Liver (tissue), 3 donors: ENCODE measurements at regions not wholly inside any gene's neighbourhood (a gene's known extent, or its start where the extent isn't known, plus 50 kb on each side); places are given as distances from the start of the nearest gene placed in this dataset.

Source experiments
- FOXA2 ChIP-seq: IDR thresholded peaks from 2 replicates; pipeline ENCODE4 v1.6.1; 2016; ENCODE audit warnings: antibody characterized with exemption
- GABPA ChIP-seq, 2 donors: IDR thresholded peaks in 1 of 2; conservative IDR thresholded peaks in 1 of 2; 2 replicates each; pipeline ENCODE4 v1.6.1; 2016; ENCODE audit warnings: antibody characterized with exemption in 2 of 2, mild to moderate bottlenecking in 1 of 2, moderate library complexity in 1 of 2
- JUND ChIP-seq, 2 donors: IDR thresholded peaks; 2 replicates each; pipeline ENCODE4 v1.6.1; 2016; ENCODE audit warnings: antibody characterized with exemption in 2 of 2
- RAD21 ChIP-seq, 2 donors: IDR thresholded peaks; 2 replicates each; pipeline ENCODE4 v1.6.1; 2016; ENCODE audit warnings: antibody characterized with exemption in 2 of 2, mild to moderate bottlenecking in 2 of 2
- SP1 ChIP-seq: IDR thresholded peaks from 2 replicates; pipeline ENCODE4 v1.6.1; 2018; ENCODE audit warnings: antibody characterized with exemption, mild to moderate bottlenecking
- TAF1 ChIP-seq: conservative IDR thresholded peaks from 2 replicates; pipeline ENCODE4 v1.6.1; 2016; ENCODE audit warnings: antibody characterized with exemption, mild to moderate bottlenecking
- YY1 ChIP-seq: IDR thresholded peaks from 2 replicates; pipeline ENCODE4 v1.6.1; 2016; ENCODE audit warnings: antibody characterized with exemption, mild to moderate bottlenecking
- TF ChIP-seq, protein P1 (sequence below): fragments of 150-350 bp; IDR thresholded peaks from 2 replicates; pipeline ENCODE4 v1.5.1; 2017; ENCODE audit warnings: improper control_type of control experiment, low read depth, low read length; ENCODE audit not compliant: missing input control
- TF ChIP-seq, protein P2 (sequence below): IDR thresholded peaks from 2 replicates; pipeline ENCODE4 v1.6.1; 2016; ENCODE audit warnings: antibody characterized with exemption
- TF ChIP-seq, protein P3 (sequence below): IDR thresholded peaks from 2 replicates; pipeline ENCODE4 v1.6.1; 2016; ENCODE audit warnings: antibody characterized with exemption
- TF ChIP-seq, protein P4 (sequence below): IDR thresholded peaks from 2 replicates; pipeline ENCODE4 v1.6.1; 2016; ENCODE audit warnings: antibody characterized with exemption, mild to moderate bottlenecking
- donor health status: healthy.
- donor health status: healthy.

DNA sequence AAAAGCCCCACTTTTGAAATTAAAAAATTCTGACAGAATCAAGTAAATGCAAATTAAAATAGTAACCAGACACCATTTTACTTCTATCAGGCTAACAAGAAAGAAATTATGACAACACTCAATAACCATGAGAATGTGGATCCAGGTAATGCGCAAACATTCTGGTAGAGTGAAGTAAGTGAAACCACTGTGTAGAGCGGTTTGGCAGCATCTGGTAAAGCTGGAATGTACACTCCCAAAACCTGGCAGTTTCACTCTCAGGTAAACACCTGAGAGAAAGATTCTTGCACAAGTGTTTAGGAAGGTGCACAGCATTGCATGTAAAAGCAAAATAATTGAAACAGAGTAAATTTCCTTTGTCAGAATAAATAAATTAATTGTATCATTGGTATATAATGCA, 81.8 kb downstream of the TRIML1 start:
- TF ChIP-seq SP1 (no peak), RAD21 (IDR thresholded peaks at IDR 0.05) (no peak), JUND (IDR thresholded peaks at IDR 0.05) (no peak), TAF1 (no peak), GABPA (IDR thresholded peaks at IDR 0.05 in 1 of 2, conservative IDR thresholded peaks at IDR 0.05 in 1 of 2) (no peak), YY1 (no peak), FOXA2 (no peak)
- TF ChIP-seq, protein P1, sequence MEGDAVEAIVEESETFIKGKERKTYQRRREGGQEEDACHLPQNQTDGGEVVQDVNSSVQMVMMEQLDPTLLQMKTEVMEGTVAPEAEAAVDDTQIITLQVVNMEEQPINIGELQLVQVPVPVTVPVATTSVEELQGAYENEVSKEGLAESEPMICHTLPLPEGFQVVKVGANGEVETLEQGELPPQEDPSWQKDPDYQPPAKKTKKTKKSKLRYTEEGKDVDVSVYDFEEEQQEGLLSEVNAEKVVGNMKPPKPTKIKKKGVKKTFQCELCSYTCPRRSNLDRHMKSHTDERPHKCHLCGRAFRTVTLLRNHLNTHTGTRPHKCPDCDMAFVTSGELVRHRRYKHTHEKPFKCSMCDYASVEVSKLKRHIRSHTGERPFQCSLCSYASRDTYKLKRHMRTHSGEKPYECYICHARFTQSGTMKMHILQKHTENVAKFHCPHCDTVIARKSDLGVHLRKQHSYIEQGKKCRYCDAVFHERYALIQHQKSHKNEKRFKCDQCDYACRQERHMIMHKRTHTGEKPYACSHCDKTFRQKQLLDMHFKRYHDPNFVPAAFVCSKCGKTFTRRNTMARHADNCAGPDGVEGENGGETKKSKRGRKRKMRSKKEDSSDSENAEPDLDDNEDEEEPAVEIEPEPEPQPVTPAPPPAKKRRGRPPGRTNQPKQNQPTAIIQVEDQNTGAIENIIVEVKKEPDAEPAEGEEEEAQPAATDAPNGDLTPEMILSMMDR: no peak
- TF ChIP-seq, protein P2, sequence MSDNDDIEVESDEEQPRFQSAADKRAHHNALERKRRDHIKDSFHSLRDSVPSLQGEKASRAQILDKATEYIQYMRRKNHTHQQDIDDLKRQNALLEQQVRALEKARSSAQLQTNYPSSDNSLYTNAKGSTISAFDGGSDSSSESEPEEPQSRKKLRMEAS: no peak
- TF ChIP-seq, protein P3, sequence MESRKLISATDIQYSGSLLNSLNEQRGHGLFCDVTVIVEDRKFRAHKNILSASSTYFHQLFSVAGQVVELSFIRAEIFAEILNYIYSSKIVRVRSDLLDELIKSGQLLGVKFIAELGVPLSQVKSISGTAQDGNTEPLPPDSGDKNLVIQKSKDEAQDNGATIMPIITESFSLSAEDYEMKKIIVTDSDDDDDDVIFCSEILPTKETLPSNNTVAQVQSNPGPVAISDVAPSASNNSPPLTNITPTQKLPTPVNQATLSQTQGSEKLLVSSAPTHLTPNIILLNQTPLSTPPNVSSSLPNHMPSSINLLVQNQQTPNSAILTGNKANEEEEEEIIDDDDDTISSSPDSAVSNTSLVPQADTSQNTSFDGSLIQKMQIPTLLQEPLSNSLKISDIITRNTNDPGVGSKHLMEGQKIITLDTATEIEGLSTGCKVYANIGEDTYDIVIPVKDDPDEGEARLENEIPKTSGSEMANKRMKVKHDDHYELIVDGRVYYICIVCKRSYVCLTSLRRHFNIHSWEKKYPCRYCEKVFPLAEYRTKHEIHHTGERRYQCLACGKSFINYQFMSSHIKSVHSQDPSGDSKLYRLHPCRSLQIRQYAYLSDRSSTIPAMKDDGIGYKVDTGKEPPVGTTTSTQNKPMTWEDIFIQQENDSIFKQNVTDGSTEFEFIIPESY: no peak
- TF ChIP-seq, protein P4, sequence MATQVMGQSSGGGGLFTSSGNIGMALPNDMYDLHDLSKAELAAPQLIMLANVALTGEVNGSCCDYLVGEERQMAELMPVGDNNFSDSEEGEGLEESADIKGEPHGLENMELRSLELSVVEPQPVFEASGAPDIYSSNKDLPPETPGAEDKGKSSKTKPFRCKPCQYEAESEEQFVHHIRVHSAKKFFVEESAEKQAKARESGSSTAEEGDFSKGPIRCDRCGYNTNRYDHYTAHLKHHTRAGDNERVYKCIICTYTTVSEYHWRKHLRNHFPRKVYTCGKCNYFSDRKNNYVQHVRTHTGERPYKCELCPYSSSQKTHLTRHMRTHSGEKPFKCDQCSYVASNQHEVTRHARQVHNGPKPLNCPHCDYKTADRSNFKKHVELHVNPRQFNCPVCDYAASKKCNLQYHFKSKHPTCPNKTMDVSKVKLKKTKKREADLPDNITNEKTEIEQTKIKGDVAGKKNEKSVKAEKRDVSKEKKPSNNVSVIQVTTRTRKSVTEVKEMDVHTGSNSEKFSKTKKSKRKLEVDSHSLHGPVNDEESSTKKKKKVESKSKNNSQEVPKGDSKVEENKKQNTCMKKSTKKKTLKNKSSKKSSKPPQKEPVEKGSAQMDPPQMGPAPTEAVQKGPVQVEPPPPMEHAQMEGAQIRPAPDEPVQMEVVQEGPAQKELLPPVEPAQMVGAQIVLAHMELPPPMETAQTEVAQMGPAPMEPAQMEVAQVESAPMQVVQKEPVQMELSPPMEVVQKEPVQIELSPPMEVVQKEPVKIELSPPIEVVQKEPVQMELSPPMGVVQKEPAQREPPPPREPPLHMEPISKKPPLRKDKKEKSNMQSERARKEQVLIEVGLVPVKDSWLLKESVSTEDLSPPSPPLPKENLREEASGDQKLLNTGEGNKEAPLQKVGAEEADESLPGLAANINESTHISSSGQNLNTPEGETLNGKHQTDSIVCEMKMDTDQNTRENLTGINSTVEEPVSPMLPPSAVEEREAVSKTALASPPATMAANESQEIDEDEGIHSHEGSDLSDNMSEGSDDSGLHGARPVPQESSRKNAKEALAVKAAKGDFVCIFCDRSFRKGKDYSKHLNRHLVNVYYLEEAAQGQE: no peak
